IMR-90 (cell line): ENCODE measurements at regions not wholly inside any gene's neighbourhood (a gene's known extent, or its start where the extent isn't known, plus 50 kb on each side); places are given as distances from the start of the nearest gene placed in this dataset.

Source experiments
- ATAC-seq: fragments of 200-7000 bp; cut with Tn5 transposase; 2 replicates; pipeline ENCODE4 v1.9.1; 2020; ENCODE audit warnings: low read depth, mild to moderate bottlenecking, moderate library complexity
- BruUV-seq: library from RNA; stranded (reverse); fragments of 400-500 nt; replicated peaks from 2 replicates; lab custom pipeline; 2021; lab: Mats Ljungman, UMichigan
- CTCF ChIA-PET: fragments of 300-600 bp; formaldehyde crosslinking; extraction: SDS; loops from one replicate; lab custom pipeline; 2021; ENCODE audit warnings: antibody characterized with exemption; lab: Yijun Ruan, JAX
- POLR2A ChIA-PET: fragments of 300-600 bp; sonication (Branson Sonifier 250); formaldehyde crosslinking; loops from one replicate; lab custom pipeline; 2022; ENCODE audit warnings: antibody characterized with exemption; ENCODE audit not compliant: unreplicated experiment; lab: Charles Lee
- DNase-seq: peaks from one replicate; pipeline ENCODE4 v3.0.0; 2013
- H2AFZ ChIP-seq: replicated peaks from 2 replicates; pipeline ENCODE3; 2013; ENCODE audit warnings: low read length, mild to moderate bottlenecking; ENCODE audit not compliant: poor library complexity
- H2AK5ac ChIP-seq: 2 replicates; pipeline ENCODE4 v1.6.1; 2013; ENCODE audit warnings: low read depth, low read length, inconsistent platforms
- H2AK9ac ChIP-seq: replicated peaks from 2 replicates; pipeline ENCODE3; 2013; ENCODE audit warnings: mild to moderate bottlenecking, low read depth, low read length, moderate library complexity; ENCODE audit not compliant: poor library complexity
- H2BK120ac ChIP-seq: 2 replicates; pipeline ENCODE4 v1.6.1; 2013; ENCODE audit warnings: low read depth, low read length, inconsistent platforms
- H2BK15ac ChIP-seq: 3 replicates; pipeline ENCODE4 v1.6.1; 2013; ENCODE audit warnings: low read depth, low read length, inconsistent platforms
- H2BK20ac ChIP-seq: 2 replicates; pipeline ENCODE4 v1.6.1; 2013; ENCODE audit warnings: low read depth, mild to moderate bottlenecking, inconsistent platforms, low read length, moderate library complexity
- H2BK5ac ChIP-seq: 2 replicates; pipeline ENCODE4 v1.6.1; 2013; ENCODE audit warnings: mild to moderate bottlenecking, low read depth, low read length, inconsistent platforms; ENCODE audit not compliant: poor library complexity, severe bottlenecking
- H3K14ac ChIP-seq: replicated peaks from 2 replicates; pipeline ENCODE4 v1.6.1; 2013; ENCODE audit warnings: low read depth, low read length, inconsistent platforms
- H3K18ac ChIP-seq: 2 replicates; pipeline ENCODE4 v1.6.1; 2013; ENCODE audit warnings: low read depth, low read length, control low read depth
- H3K23ac ChIP-seq: 2 replicates; pipeline ENCODE4 v1.6.1; 2013; ENCODE audit warnings: low read depth, low read length, inconsistent platforms
- H3K27ac ChIP-seq: 2 replicates; pipeline ENCODE4 v1.5.1; 2013; ENCODE audit warnings: mild to moderate bottlenecking, control low read depth, low read length; ENCODE audit not compliant: insufficient read depth
- H3K27me3 ChIP-seq: 2 replicates; pipeline ENCODE4 v1.6.1; 2013; ENCODE audit warnings: low read length; ENCODE audit not compliant: control insufficient read depth, insufficient read depth
- H3K36me3 ChIP-seq: 2 replicates; pipeline ENCODE4 v1.6.1; 2013; ENCODE audit warnings: low read length, mixed read lengths; ENCODE audit not compliant: control insufficient read depth, insufficient read depth
- H3K4ac ChIP-seq: 2 replicates; pipeline ENCODE4 v1.6.1; 2013; ENCODE audit warnings: low read depth, low read length, inconsistent platforms
- H3K4me1 ChIP-seq: 2 replicates; pipeline ENCODE4 v1.6.1; 2013; ENCODE audit warnings: low read length, mixed read lengths; ENCODE audit not compliant: control insufficient read depth, insufficient read depth
- H3K4me2 ChIP-seq: 2 replicates; pipeline ENCODE4 v1.6.1; 2013; ENCODE audit warnings: low read depth, mild to moderate bottlenecking, control low read depth, low read length, moderate library complexity
- H3K4me3 ChIP-seq: 2 replicates; pipeline ENCODE4 v1.5.1; 2013; ENCODE audit warnings: low read depth, mild to moderate bottlenecking, control low read depth, low read length, moderate library complexity; ENCODE audit not compliant: insufficient read depth
- H3K56ac ChIP-seq: 2 replicates; pipeline ENCODE4 v1.6.1; 2013; ENCODE audit warnings: low read length, inconsistent platforms; ENCODE audit not compliant: insufficient read depth; ENCODE audit errors: extremely low read depth
- H3K79me1 ChIP-seq, 2 experiments: 2 replicates each; pipeline ENCODE4 v1.6.1; 2013; ENCODE audit warnings: low read length in 2 of 2, inconsistent platforms in 1 of 2, low read depth in 1 of 2
- H3K9ac ChIP-seq: 2 replicates; pipeline ENCODE4 v1.6.1; 2013; ENCODE audit warnings: low read depth, low read length, control low read depth
- H3K9me1 ChIP-seq: 2 replicates; pipeline ENCODE4 v1.6.1; 2013; ENCODE audit warnings: low read length, inconsistent platforms; ENCODE audit not compliant: insufficient read depth
- H3K9me3 ChIP-seq: 2 replicates; pipeline ENCODE4 v1.6.1; 2013; ENCODE audit warnings: low read length; ENCODE audit not compliant: control insufficient read depth, insufficient read depth
- H4K20me1 ChIP-seq: 2 replicates; pipeline ENCODE4 v1.6.1; 2013; ENCODE audit warnings: low read length, inconsistent platforms; ENCODE audit not compliant: insufficient read depth
- H4K5ac ChIP-seq: 2 replicates; pipeline ENCODE4 v1.6.1; 2013; ENCODE audit warnings: mild to moderate bottlenecking, low read depth, low read length, control low read depth
- H4K8ac ChIP-seq, 2 experiments: 2 replicates each; pipeline ENCODE4 v1.6.1; 2013; ENCODE audit warnings: low read depth in 2 of 2, low read length in 2 of 2, control low read depth in 1 of 2, inconsistent platforms in 1 of 2
- H4K91ac ChIP-seq: 2 replicates; pipeline ENCODE4 v1.6.1; 2013; ENCODE audit warnings: low read depth, low read length, inconsistent platforms; ENCODE audit not compliant: insufficient read depth
- MXI1 ChIP-seq: IDR thresholded peaks from 2 replicates; pipeline ENCODE4 v1.6.1; 2012; ENCODE audit warnings: low read depth, mild to moderate bottlenecking, low read length, moderate library complexity, borderline replicate concordance
- RCOR1 ChIP-seq: IDR thresholded peaks from 2 replicates; pipeline ENCODE4 v1.6.1; 2012; ENCODE audit warnings: mild to moderate bottlenecking, low read length, improper control_type of control experiment; ENCODE audit not compliant: insufficient replicate concordance
- WGBS, 2 experiments: methylation state at CpG; one replicate each; pipeline versions ENCODE4 v1.1.5 to v1.1.7; 2013; ENCODE audit warnings: missing lambda C conversion rate in 2 of 2; ENCODE audit not compliant: insufficient read length in 1 of 2; ENCODE audit errors: extremely low coverage in 2 of 2; 5-methylcytosine and 5-hydroxymethylcytosine counted together
- dilution Hi-C: fragments of 300-500 bp; cut with HindIII; formaldehyde crosslinking; loops from one replicate; pipeline ENCODE4 v1.14.3; 2018; ENCODE audit warnings: low sequenced_read_pairs; ENCODE audit not compliant: unreplicated experiment
- in situ Hi-C: fragments of 300-500 bp; cut with MboI; formaldehyde crosslinking; loops from 3 replicates; pipeline ENCODE4 v1.14.3; 2019; ENCODE audit warnings: low sequenced_read_pairs, inconsistent platforms, mixed read lengths
- intact Hi-C: fragments of 100-400 bp; cut with micrococcal nuclease; formaldehyde crosslinking; loops from 2 replicates; pipeline ENCODE4 v1.10.0; 2022

GRCh38 chr21:19792004-19792403 lies 1206.2 kb upstream of the NCAM2 start:
- Histone ChIP-seq H3K18ac (no peak overlapping the region), H2BK20ac (no peak overlapping the region), H2AK9ac (no peak overlapping the region), H3K27ac (no peak overlapping the region), H3K4me2 (no peak overlapping the region), H3K56ac (no peak overlapping the region), H2BK15ac (no peak overlapping the region), H3K79me1 (no peaks in the 10 kb centered on the region), H3K36me3 (no peaks in the 10 kb centered on the region), H3K9me3 (peaks cover 5% of the 10 kb centered on the region; the same call in 1 of the 2 replicates), H3K4me1 (no peaks in the 10 kb centered on the region), H4K91ac (no peak overlapping the region), H2BK120ac (no peak overlapping the region), H2BK5ac (no peak overlapping the region), H2AFZ (no peak overlapping the region), H3K9ac (no peak overlapping the region), H2AK5ac (no peak overlapping the region), H3K14ac (no peak overlapping the region), H4K8ac (no peak overlapping the region), H4K5ac (no peak overlapping the region), H4K20me1 (no peaks in the 10 kb centered on the region), H3K4me3 (no peak overlapping the region), H3K4ac (no peak overlapping the region), H3K9me1 (no peaks in the 10 kb centered on the region), H3K23ac (no peak overlapping the region), H3K27me3 (no peaks in the 10 kb centered on the region)
- ATAC-seq (no peak), DNase-seq (no peak)
- CTCF ChIA-PET = no interaction called here
- no TSS peak for BruUV-seq
- WGBS, 2 experiments = no CpG with 5 or more reads among the region's 4 CpGs
- TF ChIP-seq RCOR1 (no peak), MXI1 (no peak)
- POLR2A ChIA-PET = no interaction called here
- dilution Hi-C loops = no loop called here
- in situ Hi-C loops = no loop called here
- intact Hi-C loops = no loop called here
